CD4-positive, alpha-beta memory T cell (primary cell): ENCODE measurements at regions not wholly inside any gene's neighbourhood (a gene's known extent, or its start where the extent isn't known, plus 50 kb on each side); places are given as distances from the start of the nearest gene placed in this dataset.

Experiments
- CTCF ChIA-PET: fragments of 350-600 bp; sonication (Branson Sonifier 250); formaldehyde crosslinking; loops from one replicate; lab custom pipeline; 2021; ENCODE audit warnings: inconsistent platforms; ENCODE audit not compliant: partially characterized antibody; lab: Charles Lee
- POLR2A ChIA-PET: fragments of 350-600 bp; sonication (Branson Sonifier 250); formaldehyde crosslinking; loops from one replicate; lab custom pipeline; 2021; ENCODE audit not compliant: partially characterized antibody; lab: Charles Lee
- DNase-seq, 5 donors: peaks; one replicate each; pipeline versions ENCODE4 v3.0.0 to v3.0.0-alpha.2; 2020 to 2022; ENCODE audit warnings: mixed read lengths in 1 of 5
- H3K27ac ChIP-seq: one replicate; pipeline ENCODE4 v1.7.0; 2013; ENCODE audit warnings: low read depth, low read length
- H3K27me3 ChIP-seq: 2 replicates; pipeline ENCODE4 v1.7.0; 2013; ENCODE audit warnings: mild to moderate bottlenecking, low read length, moderate library complexity; ENCODE audit not compliant: insufficient read depth
- H3K36me3 ChIP-seq: 2 replicates; pipeline ENCODE4 v1.7.0; 2013; ENCODE audit warnings: mild to moderate bottlenecking, low read length, moderate library complexity; ENCODE audit not compliant: insufficient read depth
- H3K4me1 ChIP-seq: 2 replicates; pipeline ENCODE4 v1.7.0; 2013; ENCODE audit warnings: mild to moderate bottlenecking, low read length, moderate library complexity; ENCODE audit not compliant: insufficient read depth
- H3K4me3 ChIP-seq, 2 donors: one replicate each; pipeline ENCODE4 v1.7.0; 2013; ENCODE audit warnings: low read length in 2 of 2, mild to moderate bottlenecking in 1 of 2
- H3K9me3 ChIP-seq, 2 donors: one replicate each; pipeline ENCODE4 v1.7.0; 2013; ENCODE audit warnings: low read length in 2 of 2, control low read depth in 1 of 2; ENCODE audit not compliant: control insufficient read depth in 1 of 2
- H3K27ac Mint-ChIP-seq, 7 donors: one replicate each; pipeline ENCODE4 v1.8.0; 2020 to 2021; ENCODE audit warnings: mixed read lengths in 7 of 7, mild to moderate bottlenecking in 6 of 7, inconsistent platforms in 3 of 7, moderate library complexity in 3 of 7
- H3K27me3 Mint-ChIP-seq, 2 donors: one replicate each; pipeline ENCODE4 v1.8.0; 2020 to 2021; ENCODE audit warnings: mixed read lengths in 2 of 2
- H3K36me3 Mint-ChIP-seq, 2 donors: one replicate each; pipeline ENCODE4 v1.8.0; 2020 to 2021; ENCODE audit warnings: mixed read lengths in 2 of 2, inconsistent platforms in 1 of 2, mild to moderate bottlenecking in 1 of 2
- H3K4me1 Mint-ChIP-seq, 4 donors: one replicate each; pipeline ENCODE4 v1.8.0; 2020 to 2021; ENCODE audit warnings: mixed read lengths in 4 of 4, mild to moderate bottlenecking in 1 of 4
- H3K4me3 Mint-ChIP-seq, 8 donors: one replicate each; pipeline ENCODE4 v1.8.0; 2020 to 2021; ENCODE audit warnings: mixed read lengths in 8 of 8, mild to moderate bottlenecking in 7 of 8, moderate library complexity in 6 of 8, inconsistent platforms in 3 of 8
- H3K9me3 Mint-ChIP-seq, 8 donors: one replicate each; pipeline ENCODE4 v1.8.0; 2020 to 2021; ENCODE audit warnings: mixed read lengths in 8 of 8, mild to moderate bottlenecking in 5 of 8, inconsistent platforms in 3 of 8, moderate library complexity in 1 of 8
- intact Hi-C: fragments of 100-400 bp; cut with micrococcal nuclease; formaldehyde crosslinking; loops from one replicate; pipeline ENCODE4 v1.15.1; 2023

DNA sequence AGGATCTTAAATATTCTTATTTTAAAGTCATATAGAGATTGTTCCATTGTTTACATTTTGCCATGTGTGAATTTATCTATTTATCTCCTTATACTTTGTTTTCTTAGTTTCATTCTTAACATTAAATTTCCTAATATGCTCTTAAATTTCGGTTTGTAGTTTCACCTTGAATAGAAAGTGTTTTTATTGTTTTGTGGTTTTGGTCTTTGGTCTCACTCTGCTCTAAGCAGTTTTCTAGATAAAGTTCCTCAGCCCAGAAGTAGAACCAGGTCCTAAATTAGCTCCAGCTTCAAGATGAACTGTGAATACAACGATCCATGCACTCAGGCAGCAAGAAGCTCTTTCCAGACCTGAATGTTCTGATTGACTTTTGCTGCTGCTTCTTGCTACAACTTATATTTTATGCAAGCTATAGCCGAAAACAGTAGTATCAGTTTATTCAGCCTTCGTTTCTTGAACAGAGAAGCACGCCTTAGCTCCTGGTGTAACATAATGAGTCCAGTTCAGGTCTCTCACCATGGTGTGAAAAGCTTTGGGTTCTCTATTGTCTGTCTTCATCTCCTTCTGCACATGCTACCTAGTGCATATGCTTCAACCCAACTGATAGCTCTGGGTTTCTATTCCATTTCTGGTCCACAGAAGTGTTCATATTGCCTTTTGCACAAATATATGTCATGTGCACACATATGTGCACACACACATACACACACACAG, 95.3 kb downstream of the SEM1 start:
- Mint-ChIP-seq H3K9me3 (peaks cover 6 to 48% (median 38%) of the 10 kb centered on the region in 8 donors), H3K36me3 (no peaks in the 10 kb centered on the region), H3K27me3 (peaks cover 0 to 4% of the 10 kb centered on the region in 2 donors), H3K27ac (no peak overlapping the region), H3K4me1 (no peaks in the 10 kb centered on the region), H3K4me3 (no peak overlapping the region)
- no peak for DNase-seq
- H3K4me3 ChIP-seq, result no peak overlapping the region
- POLR2A ChIA-PET, result no interaction called here
- H3K27me3 ChIP-seq, result no peaks in the 10 kb centered on the region
- H3K27ac ChIP-seq, result no peak overlapping the region
- H3K36me3 ChIP-seq, result no peaks in the 10 kb centered on the region
- H3K9me3 ChIP-seq, result no peaks in the 10 kb centered on the region
- intact Hi-C loops, result no loop called here
- no peaks in the 10 kb centered on the region for H3K4me1 ChIP-seq
- CTCF ChIA-PET, result no interaction called here

DNA sequence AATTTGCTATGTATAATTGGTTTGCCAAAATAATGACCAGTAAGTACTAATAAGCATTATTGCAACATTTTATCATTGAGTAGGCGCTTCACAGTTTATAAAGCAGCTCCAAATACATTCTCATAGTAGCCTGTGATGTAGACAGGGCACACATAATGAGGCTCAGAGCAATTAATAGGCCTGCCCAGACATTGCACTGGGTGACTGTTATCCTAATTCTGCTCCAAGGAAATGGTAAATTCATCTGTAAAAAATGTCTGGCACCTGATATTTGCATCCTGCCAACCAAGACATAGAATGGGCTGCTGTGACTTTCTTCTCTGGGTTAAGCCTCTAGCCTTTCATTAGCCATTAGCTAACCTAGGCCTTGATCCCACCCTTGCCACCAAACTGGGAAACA, 97.6 kb downstream of the SEM1 start:
- H3K4me3 ChIP-seq, result no peak overlapping the region
- H3K36me3 ChIP-seq, result no peaks in the 10 kb centered on the region
- Mint-ChIP-seq H3K4me3 (no peak overlapping the region), H3K27ac (no peak overlapping the region), H3K4me1 (no peaks in the 10 kb centered on the region), H3K36me3 (no peaks in the 10 kb centered on the region), H3K9me3 (peaks cover 6 to 33% (median 21%) of the 10 kb centered on the region in 8 donors), H3K27me3 (peaks cover 2 to 4% of the 10 kb centered on the region in 2 donors)
- CTCF ChIA-PET, result no interaction called here
- no peaks in the 10 kb centered on the region for H3K27me3 ChIP-seq
- POLR2A ChIA-PET, result no interaction called here
- no peaks in the 10 kb centered on the region for H3K4me1 ChIP-seq
- intact Hi-C loops, result no loop called here
- H3K9me3 ChIP-seq, result no peaks in the 10 kb centered on the region
- H3K27ac ChIP-seq, result no peak overlapping the region
- DNase-seq, result no peak

DNA sequence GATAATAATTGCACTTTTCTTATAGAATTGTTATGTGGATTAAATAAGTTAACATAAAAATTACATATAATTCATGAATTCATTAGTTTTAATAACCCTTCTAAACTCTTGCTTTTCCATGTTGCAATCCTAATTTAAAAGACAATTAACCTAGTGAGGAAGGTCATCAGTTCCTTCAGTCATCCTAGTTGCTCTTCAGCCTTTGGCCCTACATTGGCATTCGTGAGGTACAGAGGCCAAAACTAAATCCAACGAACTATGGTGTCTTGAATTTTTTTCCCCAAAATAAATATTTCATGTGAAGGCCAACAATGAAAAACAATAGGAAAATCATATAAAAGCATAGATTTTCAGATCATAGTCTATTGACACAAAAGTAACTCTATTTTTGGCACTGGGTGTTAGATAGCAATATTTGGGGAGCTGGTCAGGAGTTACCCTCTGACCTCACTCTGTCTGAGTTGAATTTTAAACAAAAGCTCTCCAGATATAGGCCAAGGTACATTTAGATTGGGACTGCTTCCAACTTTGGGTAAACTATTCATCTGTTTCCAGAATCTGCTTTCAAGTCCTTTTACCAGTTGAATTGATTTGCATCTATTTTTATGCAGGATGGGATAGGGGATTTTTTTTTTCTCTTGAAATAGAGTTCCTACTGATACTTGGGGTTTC, 104.5 kb downstream of the SEM1 start:
- H3K36me3 ChIP-seq, result no peaks in the 10 kb centered on the region
- H3K27me3 Mint-ChIP-seq, result peaks cover 4% of the 10 kb centered on the region in 2 donors
- H3K36me3 Mint-ChIP-seq, result no peaks in the 10 kb centered on the region
- CTCF ChIA-PET, result no interaction called here
- no peak overlapping the region for H3K27ac Mint-ChIP-seq
- no peaks in the 10 kb centered on the region for H3K9me3 ChIP-seq
- H3K4me1 ChIP-seq, result no peaks in the 10 kb centered on the region
- peaks cover 0 to 5% (median 0%) of the 10 kb centered on the region in 8 donors for H3K9me3 Mint-ChIP-seq
- H3K27ac ChIP-seq, result no peak overlapping the region
- no peaks in the 10 kb centered on the region for H3K27me3 ChIP-seq
- no peak for DNase-seq
- H3K4me3 Mint-ChIP-seq, result no peak overlapping the region
- H3K4me3 ChIP-seq, result no peak overlapping the region
- H3K4me1 Mint-ChIP-seq, result no peaks in the 10 kb centered on the region
- intact Hi-C loops, result no loop called here
- POLR2A ChIA-PET, result no interaction called here

DNA sequence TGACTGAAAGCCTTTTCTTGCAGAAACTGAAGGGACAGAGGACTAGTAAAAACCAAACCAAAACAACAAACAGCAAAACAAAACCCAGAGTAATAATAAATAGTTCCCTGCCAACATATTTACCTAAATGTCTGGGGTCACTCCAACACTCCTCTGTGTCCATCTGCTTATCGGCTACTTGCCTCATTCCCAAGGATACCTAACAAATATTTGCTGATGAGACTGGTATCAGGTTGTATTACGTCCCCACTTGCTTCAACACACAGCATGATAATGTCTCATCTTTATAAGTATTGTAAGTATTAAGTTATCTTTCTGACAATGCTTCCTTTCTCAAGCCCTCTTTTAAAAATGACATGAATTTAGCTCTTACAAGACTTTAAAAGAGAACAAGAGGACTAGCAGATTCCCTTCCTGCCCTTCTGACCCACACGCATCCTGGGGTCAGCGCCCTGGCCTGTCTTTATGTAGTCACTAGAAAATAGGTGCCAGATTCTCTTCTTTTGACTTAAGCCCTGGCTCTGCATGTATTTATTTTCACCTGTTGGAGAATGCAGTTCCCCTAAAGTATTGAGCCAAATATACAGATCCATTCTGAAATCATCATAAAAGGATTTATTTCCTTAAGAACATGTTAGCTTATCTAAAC, 110.2 kb downstream of the SEM1 start:
- Histone ChIP-seq H3K36me3 (no peaks in the 10 kb centered on the region), H3K9me3 (no peaks in the 10 kb centered on the region), H3K27ac (no peak overlapping the region), H3K4me3 (no peak overlapping the region), H3K27me3 (no peaks in the 10 kb centered on the region), H3K4me1 (no peaks in the 10 kb centered on the region)
- Mint-ChIP-seq H3K4me3 (no peak overlapping the region), H3K4me1 (no peaks in the 10 kb centered on the region), H3K9me3 (peaks cover 0 to 2% (median 0%) of the 10 kb centered on the region in 8 donors), H3K27me3 (peaks cover 1 to 4% of the 10 kb centered on the region in 2 donors), H3K27ac (no peak overlapping the region), H3K36me3 (no peaks in the 10 kb centered on the region)
- POLR2A ChIA-PET, result no interaction called here
- intact Hi-C loops, result no loop called here
- CTCF ChIA-PET, result interaction anchor here (1.3 kb wide), 1 partner anchor 23 kb away, joined by 3 read pairs; no protein-coding TSS in a partner anchor
- DNase-seq, result no peak

DNA sequence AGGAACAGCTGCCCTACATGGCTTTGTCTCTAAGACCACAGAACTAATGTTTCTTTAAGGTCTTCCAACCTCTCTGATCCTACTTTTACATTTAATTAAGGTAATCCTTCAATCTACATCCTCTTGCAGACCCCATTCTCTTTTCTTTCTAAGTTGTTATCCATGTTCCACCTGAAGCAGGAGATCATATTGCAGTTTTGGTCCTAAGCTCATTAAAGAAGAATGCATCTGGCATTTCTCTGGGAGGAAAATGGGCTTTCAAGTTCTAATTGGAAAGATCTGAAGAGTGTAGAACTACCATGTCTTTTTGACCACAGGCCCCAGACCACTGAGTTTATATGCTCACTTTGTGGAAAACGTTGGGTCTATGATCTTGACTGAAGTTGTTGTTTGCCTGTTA, 111.2 kb downstream of the SEM1 start:
- no peaks in the 10 kb centered on the region for H3K4me1 Mint-ChIP-seq
- peaks cover 0 to 2% (median 0%) of the 10 kb centered on the region in 8 donors for H3K9me3 Mint-ChIP-seq

DNA sequence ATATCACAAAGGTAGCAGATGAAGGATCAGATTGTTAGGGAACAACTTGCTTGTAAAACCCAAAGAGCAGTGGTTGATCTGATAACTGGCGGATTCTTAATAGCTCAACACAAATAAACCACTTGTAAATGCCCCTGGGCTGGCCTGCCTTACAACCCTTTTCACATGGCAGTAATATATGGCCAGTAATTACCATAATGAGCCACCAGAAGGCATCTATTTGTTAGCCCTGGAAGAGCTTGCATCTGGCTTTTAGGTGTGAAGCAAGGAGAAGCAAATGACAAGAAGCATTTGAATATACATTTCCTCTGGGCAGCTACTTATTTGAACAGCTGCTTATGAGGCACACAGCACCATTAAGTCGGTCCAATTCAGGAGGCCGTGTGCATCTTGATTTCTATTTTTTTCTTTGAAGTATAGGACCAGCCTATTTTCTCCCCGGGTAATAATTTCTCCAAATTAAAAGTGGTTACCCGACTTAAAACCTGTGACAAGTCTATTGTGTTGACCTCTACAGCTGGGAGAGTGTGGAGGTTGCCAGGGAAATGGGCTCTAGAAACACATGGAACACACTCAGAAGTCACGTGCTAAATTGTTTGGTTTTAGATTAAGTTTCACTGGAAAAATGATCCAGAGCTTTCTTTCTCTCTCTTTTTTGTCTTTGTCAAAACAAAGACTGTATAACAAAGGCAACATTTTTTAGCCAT, 113.4 kb downstream of the SEM1 start:
- no peak for DNase-seq
- intact Hi-C loops, result no loop called here

More for the DNA sequence above, 111.2 kb downstream of the SEM1 start:
- H3K27me3 Mint-ChIP-seq, result peaks cover 1 to 4% of the 10 kb centered on the region in 2 donors
- Histone ChIP-seq H3K36me3 (no peaks in the 10 kb centered on the region), H3K27ac (no peak overlapping the region), H3K9me3 (no peaks in the 10 kb centered on the region), H3K4me3 (no peak overlapping the region), H3K27me3 (no peaks in the 10 kb centered on the region), H3K4me1 (no peaks in the 10 kb centered on the region)
- CTCF ChIA-PET, result interaction anchor here (1.3 kb wide), 1 partner anchor 24 kb away, joined by 3 read pairs; no protein-coding TSS in a partner anchor
- intact Hi-C loops, result no loop called here
- H3K27ac Mint-ChIP-seq, result no peak overlapping the region
- DNase-seq, result no peak
- H3K36me3 Mint-ChIP-seq, result no peaks in the 10 kb centered on the region
- POLR2A ChIA-PET, result no interaction called here
- H3K4me3 Mint-ChIP-seq, result no peak overlapping the region

More for the DNA sequence above, 113.4 kb downstream of the SEM1 start:
- H3K27me3 Mint-ChIP-seq, result peaks cover 4 to 5% of the 10 kb centered on the region in 2 donors
- Histone ChIP-seq H3K27ac (no peak overlapping the region), H3K9me3 (no peaks in the 10 kb centered on the region), H3K36me3 (no peaks in the 10 kb centered on the region), H3K27me3 (no peaks in the 10 kb centered on the region), H3K4me1 (no peaks in the 10 kb centered on the region), H3K4me3 (no peak overlapping the region)
- H3K4me1 Mint-ChIP-seq, result no peaks in the 10 kb centered on the region
- H3K27ac Mint-ChIP-seq, result no peak overlapping the region
- H3K36me3 Mint-ChIP-seq, result no peaks in the 10 kb centered on the region
- H3K4me3 Mint-ChIP-seq, result no peak overlapping the region
- POLR2A ChIA-PET, result no interaction called here
- H3K9me3 Mint-ChIP-seq, result no peaks in the 10 kb centered on the region
- CTCF ChIA-PET, result interaction anchor here (1.0 to 1.1 kb wide), 2 partner anchors 19 to 431 kb away, joined by 4 read pairs; no protein-coding TSS in a partner anchor
